Neural progenitor cell (in vitro differentiated cells): ENCODE measurements at regions not wholly inside any gene's neighbourhood (a gene's known extent, or its start where the extent isn't known, plus 50 kb on each side); places are given as distances from the start of the nearest gene placed in this dataset.

Source experiments
- CTCF ChIP-seq: fragments of 200-600 bp; sonication (generic); IDR thresholded peaks from 2 replicates; pipeline ENCODE4 v1.5.1; 2017; ENCODE audit warnings: antibody characterized with exemption, mild to moderate bottlenecking
- EZH2 ChIP-seq: fragments of 200-600 bp; sonication (generic); IDR thresholded peaks from 2 replicates; pipeline ENCODE4 v1.6.1; 2017; ENCODE audit warnings: antibody characterized with exemption, mild to moderate bottlenecking, moderate library complexity

DNA sequence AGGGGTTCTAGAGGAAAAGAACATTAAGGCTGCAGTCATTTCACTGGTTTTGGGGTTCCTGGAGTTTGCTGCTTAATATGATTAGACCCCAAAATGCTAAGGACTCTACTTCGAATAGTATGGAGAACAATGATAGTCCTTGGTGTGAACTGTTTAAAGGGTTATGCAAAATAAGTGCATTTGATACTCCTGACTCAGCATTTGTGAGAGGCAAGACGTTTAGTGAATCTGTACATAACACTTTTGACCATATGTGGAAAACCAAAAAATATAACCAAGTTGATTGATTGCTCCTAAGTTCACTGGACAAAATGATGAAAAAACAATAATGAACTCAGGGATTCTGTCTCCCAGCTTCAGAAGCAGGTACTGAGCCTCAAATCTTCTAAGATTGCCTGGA, 414.1 kb downstream of the SH3BGRL start:
- TF ChIP-seq EZH2 (no peak), CTCF (no peak)
